Naive thymus-derived CD8-positive, alpha-beta T cell (primary cell): ENCODE measurements at regions not wholly inside any gene's neighbourhood (a gene's known extent, or its start where the extent isn't known, plus 50 kb on each side); places are given as distances from the start of the nearest gene placed in this dataset.

Experiments used
- ATAC-seq, 2 donors: fragments of 150-1000 bp; cut with Tn5 transposase in 1 of 2; sonication (Bioruptor Pico), chemical (Tn5 transposase) in 1 of 2; 1 replicate in 1 of 2; 2 replicates in 1 of 2; pipeline ENCODE4 v1.10.0; 2021; ENCODE audit warnings: mild to moderate bottlenecking in 2 of 2, moderate library complexity in 2 of 2
- POLR2A ChIA-PET: fragments of 350-600 bp; sonication (Branson Sonifier 250); formaldehyde crosslinking; loops from one replicate; lab custom pipeline; 2021; ENCODE audit warnings: antibody characterized with exemption; lab: Charles Lee
- DNase-seq, 10 donors: peaks; one replicate each; pipeline versions ENCODE4 v3.0.0 to v3.0.0-alpha.2; 2020 to 2022
- H3K27ac Mint-ChIP-seq, 10 donors: one replicate each; pipeline ENCODE4 v1.8.0; 2020 to 2022; ENCODE audit warnings: mild to moderate bottlenecking in 10 of 10, mixed read lengths in 10 of 10, moderate library complexity in 4 of 10, inconsistent platforms in 1 of 10
- H3K27me3 Mint-ChIP-seq, 5 donors: one replicate each; pipeline ENCODE4 v1.8.0; 2021 to 2022; ENCODE audit warnings: mixed read lengths in 5 of 5
- H3K36me3 Mint-ChIP-seq, 3 donors: one replicate each; pipeline ENCODE4 v1.8.0; 2020 to 2022; ENCODE audit warnings: mixed read lengths in 3 of 3, mild to moderate bottlenecking in 2 of 3, inconsistent platforms in 1 of 3
- H3K4me1 Mint-ChIP-seq, 4 donors: one replicate each; pipeline ENCODE4 v1.8.0; 2021 to 2022; ENCODE audit warnings: mixed read lengths in 4 of 4
- H3K4me3 Mint-ChIP-seq, 10 donors: one replicate each; pipeline ENCODE4 v1.8.0; 2020 to 2022; ENCODE audit warnings: mild to moderate bottlenecking in 10 of 10, mixed read lengths in 10 of 10, moderate library complexity in 6 of 10, inconsistent platforms in 1 of 10
- H3K9me3 Mint-ChIP-seq, 9 donors: one replicate each; pipeline ENCODE4 v1.8.0; 2020 to 2022; ENCODE audit warnings: mixed read lengths in 9 of 9, mild to moderate bottlenecking in 3 of 9, inconsistent platforms in 1 of 9, moderate library complexity in 1 of 9

DNA sequence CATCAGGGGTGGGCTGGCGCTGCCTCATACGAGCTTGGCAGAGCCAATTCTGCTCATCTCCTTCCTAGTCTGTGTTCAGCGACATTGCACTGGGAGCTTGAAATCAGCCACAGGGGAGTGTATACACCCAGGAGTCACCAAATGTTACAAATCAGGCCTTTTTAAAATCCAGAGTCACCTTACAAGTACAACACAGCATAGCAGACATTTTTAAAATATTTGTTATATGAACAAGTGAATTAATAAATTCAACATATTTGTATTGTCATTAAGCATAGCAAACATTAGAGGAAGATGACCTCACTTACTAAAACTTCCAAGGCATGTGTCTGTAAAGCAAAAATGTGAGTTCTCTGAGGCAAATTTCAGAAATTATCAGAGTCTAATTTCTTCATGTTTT lies 210.0 kb downstream of the HLX start:
- Mint-ChIP-seq H3K9me3 (peaks cover 0 to 7% (median 0%) of the 10 kb centered on the region in 9 donors), H3K4me1 (no peaks in the 10 kb centered on the region), H3K36me3 (no peaks in the 10 kb centered on the region), H3K4me3 (no peak overlapping the region), H3K27ac (no peak overlapping the region), H3K27me3 (peaks cover 0 to 3% (median 1%) of the 10 kb centered on the region in 5 donors)
- POLR2A ChIA-PET = no interaction called here
- ATAC-seq (no peak), DNase-seq (no peak)

DNA sequence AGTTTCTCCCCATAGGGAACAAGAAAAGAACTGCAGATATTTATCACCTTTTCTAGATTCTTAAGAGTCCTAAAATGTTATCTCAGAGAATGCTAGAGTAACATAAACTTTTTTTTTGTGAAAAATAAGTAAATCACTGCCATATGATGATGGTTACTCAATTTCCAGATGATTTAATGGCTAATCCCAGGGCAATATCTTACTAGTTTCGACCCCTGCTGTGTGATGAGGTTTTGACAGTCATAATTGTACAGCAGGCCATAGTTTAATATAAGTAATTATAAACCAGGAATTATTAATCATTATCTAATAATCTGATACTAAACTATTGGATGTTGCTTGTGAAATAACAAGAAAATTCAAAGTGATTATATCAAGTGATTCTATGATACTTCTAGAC lies 210.6 kb downstream of the HLX start:
- no peak for DNase-seq

DNA sequence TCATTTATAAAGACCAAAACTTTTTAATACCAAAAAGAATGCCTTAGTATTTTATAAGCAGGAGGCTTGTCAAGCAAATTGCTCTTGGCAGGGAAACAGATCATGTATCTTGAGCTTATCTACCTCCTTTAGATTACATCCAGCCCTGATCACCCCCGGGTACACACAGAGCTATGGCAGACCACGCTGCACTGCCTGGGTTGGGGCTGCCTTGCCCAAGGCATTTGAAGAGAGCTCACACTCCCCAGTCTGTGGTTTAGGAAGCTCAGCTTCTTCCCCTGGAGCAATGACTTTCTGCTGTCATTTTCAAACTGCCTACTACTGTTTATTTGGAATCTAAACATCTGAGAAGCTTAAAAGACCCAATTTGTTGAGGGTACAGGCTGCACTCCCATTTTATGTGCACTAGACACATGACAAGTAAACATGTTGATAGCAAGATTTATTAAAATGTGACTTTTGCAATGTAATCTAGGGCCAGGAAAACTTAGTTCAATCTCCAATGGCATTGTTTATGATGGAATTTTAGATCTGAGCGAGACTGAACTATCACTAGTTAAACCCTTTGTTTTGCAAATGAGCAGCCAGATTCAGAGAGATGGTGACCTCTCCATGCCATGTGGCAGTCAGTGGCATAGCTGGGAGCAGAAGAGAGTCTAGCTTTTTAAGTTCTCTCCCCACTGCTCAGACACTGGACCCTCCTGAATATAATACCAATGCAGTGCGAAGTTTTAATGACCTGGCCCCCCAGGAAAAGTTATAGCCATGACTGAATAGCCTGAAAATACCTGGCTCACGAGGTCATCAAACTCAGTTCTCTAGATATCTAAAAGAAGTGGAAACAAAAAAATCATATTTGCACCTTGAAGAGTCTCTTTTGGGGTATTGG lies 214.9 kb downstream of the HLX start:
- DNase-seq (no peak), ATAC-seq (no peak)
- Mint-ChIP-seq H3K9me3 (peaks cover 0 to 9% (median 3%) of the 10 kb centered on the region in 9 donors), H3K27me3 (peaks cover 1 to 27% (median 7%) of the 10 kb centered on the region in 5 donors), H3K4me3 (no peak overlapping the region), H3K27ac (no peak overlapping the region), H3K36me3 (no peaks in the 10 kb centered on the region), H3K4me1 (peaks cover 0 to 9% (median under 1%) of the 10 kb centered on the region in 4 donors)
- POLR2A ChIA-PET = no interaction called here

More for the DNA sequence above, 210.6 kb downstream of the HLX start:
- Mint-ChIP-seq H3K4me3 (no peak overlapping the region), H3K27ac (no peak overlapping the region), H3K27me3 (no peaks in the 10 kb centered on the region), H3K9me3 (peaks cover 0 to 4% (median 0%) of the 10 kb centered on the region in 9 donors), H3K4me1 (no peaks in the 10 kb centered on the region), H3K36me3 (no peaks in the 10 kb centered on the region)
- no peak for ATAC-seq
- POLR2A ChIA-PET = no interaction called here

DNA sequence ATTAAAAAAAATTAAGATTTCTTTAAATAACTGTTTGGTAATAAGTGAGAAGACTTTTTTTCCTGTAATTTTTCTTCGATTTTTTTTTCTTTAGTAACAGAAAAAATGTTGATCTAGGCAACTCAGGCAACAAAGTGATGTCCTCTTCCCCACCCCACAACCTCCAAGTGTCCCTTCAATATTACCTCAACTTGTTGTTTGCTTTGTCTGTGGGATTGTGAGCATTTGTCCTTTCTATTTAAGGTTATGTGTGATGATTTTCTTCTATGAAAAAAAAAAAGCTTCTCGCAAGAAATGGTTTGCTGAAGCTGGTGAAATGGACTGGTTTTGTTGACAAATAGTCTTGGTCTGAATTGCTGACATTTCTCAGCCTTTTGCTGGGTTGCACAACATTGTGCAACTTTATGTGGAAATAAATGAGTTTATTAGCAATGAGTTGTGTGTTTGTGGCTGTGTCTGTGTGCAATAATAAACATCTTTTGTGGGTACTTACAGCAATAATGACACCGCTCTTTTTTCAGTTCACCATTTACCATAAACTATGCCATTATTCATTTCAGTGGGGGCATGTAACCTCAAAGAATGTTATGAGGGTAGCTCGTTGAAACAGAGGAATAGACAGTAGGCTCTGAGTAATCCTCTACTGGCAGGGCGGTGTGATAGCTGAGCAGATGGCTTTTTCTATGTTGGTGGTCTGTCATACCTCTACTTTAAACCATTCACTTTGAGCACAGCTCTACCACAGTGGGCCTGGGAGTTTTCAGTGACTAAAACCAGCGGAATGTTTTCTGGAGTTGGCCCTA lies 218.4 kb downstream of the HLX start:
- no peak overlapping the region for H3K27ac Mint-ChIP-seq
- POLR2A ChIA-PET = no interaction called here
- peaks cover 0 to 11% (median 5%) of the 10 kb centered on the region in 9 donors for H3K9me3 Mint-ChIP-seq
- peaks cover 3 to 16% (median 5%) of the 10 kb centered on the region in 4 donors for H3K4me1 Mint-ChIP-seq
- H3K27me3 Mint-ChIP-seq = peaks cover 8 to 27% (median 11%) of the 10 kb centered on the region in 5 donors
- no peaks in the 10 kb centered on the region for H3K36me3 Mint-ChIP-seq
- ATAC-seq (no peak), DNase-seq (no peak)
- H3K4me3 Mint-ChIP-seq = no peak overlapping the region

DNA sequence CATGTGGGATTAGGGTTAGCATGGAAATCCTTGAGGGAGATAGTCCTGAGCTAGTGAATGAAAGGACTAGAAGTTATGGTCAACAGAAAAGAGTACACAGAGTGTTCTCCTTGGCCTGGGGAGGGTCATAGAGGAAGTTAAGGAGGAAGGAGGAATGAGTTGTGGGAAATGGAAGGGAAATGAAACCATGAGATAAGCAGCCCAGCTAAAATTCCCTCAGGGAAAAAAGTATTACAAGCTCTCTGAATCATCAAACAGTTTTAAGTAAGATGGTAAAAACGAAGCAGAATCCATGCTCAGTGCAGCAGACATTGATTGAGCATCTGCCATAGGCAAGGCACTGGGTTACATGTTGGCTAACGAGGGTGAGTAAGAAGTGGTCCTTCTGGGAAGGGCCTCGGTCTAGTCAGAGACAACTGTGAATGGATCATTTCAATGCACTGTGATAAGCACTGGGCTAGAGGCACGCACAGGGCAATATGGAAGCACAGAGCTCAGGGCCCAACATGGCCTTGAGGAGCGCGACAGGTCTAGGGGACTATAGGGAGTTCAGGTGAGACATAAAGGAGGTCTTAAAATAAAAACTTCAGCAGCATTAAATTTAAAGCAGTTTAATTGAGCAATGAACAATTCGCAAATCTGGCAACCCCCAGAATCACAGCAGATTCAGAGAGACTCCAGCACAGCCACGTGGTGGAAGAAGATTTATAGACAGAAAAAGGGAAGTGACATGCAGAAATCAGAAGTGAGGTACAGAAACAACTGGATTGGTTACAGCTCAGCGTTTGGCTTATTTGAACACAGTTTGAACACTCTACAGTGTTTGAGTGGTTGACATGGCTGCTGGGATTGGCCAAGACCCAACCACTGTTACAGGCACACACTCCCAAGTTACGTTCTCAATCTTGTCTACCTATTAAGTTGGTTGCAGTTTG lies 219.5 kb downstream of the HLX start:
- Mint-ChIP-seq H3K4me3 (no peak overlapping the region), H3K4me1 (peaks cover 3 to 16% (median 5%) of the 10 kb centered on the region in 4 donors), H3K36me3 (no peaks in the 10 kb centered on the region), H3K9me3 (peaks cover 0 to 11% (median 5%) of the 10 kb centered on the region in 9 donors), H3K27ac (no peak overlapping the region), H3K27me3 (peaks cover 8 to 27% (median 11%) of the 10 kb centered on the region in 5 donors)
- POLR2A ChIA-PET = no interaction called here
- no peak for DNase-seq
- ATAC-seq = no peak

DNA sequence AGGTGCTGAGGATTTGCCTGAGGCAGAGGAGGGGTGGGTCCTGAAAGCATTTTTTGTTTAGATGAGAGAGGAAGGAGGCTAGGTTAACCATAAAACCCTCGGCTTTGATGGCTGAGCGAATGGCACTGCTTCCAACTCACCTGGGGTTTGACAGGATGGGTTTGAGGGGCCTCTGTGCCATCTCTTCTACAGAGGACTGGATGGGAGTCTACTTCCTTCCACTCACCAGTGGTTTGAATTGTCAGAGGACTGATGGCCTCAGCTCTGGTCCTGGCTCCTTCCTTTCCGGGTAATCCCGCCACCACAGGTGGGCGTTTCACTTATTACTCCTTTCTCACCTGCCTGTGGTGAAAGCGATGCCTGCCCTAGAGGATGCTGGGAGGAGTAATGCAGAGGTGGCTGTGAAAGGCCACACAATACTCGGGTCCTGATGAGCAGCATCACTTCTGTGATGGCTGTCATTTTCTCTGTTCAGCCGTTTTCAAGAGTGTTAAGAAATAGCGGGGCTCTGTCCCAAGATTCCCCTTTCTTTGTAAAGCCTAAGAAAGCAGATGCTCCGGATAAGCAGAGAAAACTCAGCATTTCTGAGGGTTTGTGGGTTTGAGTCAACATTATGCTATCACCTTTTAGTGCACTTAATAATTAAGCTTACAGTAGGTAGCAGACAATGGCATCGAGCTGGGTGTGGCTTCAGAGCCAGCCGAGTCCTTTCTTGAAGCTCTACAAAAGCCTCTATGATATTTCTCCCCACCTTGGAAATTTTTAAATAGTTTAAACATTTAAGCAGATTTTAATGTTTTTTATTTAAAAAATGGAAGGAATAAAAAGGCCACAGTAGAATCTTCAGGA lies 220.7 kb downstream of the HLX start:
- no peak for ATAC-seq
- H3K36me3 Mint-ChIP-seq = no peaks in the 10 kb centered on the region

DNA sequence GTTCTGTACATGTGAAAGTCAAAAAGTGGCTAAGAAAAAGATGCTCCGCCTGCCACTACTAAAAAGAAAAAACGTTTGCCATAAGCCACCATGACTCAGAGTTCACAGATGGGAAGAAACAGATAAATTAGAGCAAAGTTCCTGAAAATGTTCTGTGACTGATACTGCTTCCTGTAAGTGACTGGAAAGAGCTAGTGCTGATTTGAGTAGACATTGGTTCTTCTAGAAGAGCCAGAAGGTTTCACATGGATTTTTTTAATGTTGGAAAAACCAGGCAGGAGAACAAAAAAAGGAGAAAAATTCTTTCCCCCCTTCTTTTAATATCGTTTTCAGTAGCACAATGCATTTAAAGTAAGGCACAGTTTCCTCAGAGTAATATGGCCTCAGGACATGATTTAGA lies 221.4 kb downstream of the HLX start:
- Mint-ChIP-seq H3K27me3 (peaks cover 8 to 27% (median 11%) of the 10 kb centered on the region in 5 donors), H3K4me3 (no peak overlapping the region), H3K27ac (no peak overlapping the region), H3K9me3 (peaks cover 0 to 9% (median 5%) of the 10 kb centered on the region in 9 donors), H3K4me1 (peaks cover 3 to 18% (median 5%) of the 10 kb centered on the region in 4 donors), H3K36me3 (no peaks in the 10 kb centered on the region)
- DNase-seq = no peak
- no peak for ATAC-seq
- POLR2A ChIA-PET = no interaction called here

More for the DNA sequence above, 220.7 kb downstream of the HLX start:
- H3K27me3 Mint-ChIP-seq = peaks cover 8 to 27% (median 11%) of the 10 kb centered on the region in 5 donors
- peaks cover 0 to 9% (median 5%) of the 10 kb centered on the region in 9 donors for H3K9me3 Mint-ChIP-seq
- POLR2A ChIA-PET = no interaction called here
- DNase-seq = no peak
- peak overlapping the region in 1 of 10 donors; percentile 32 for H3K27ac Mint-ChIP-seq
- peaks cover 3 to 16% (median 5%) of the 10 kb centered on the region in 4 donors for H3K4me1 Mint-ChIP-seq
- H3K4me3 Mint-ChIP-seq = no peak overlapping the region

DNA sequence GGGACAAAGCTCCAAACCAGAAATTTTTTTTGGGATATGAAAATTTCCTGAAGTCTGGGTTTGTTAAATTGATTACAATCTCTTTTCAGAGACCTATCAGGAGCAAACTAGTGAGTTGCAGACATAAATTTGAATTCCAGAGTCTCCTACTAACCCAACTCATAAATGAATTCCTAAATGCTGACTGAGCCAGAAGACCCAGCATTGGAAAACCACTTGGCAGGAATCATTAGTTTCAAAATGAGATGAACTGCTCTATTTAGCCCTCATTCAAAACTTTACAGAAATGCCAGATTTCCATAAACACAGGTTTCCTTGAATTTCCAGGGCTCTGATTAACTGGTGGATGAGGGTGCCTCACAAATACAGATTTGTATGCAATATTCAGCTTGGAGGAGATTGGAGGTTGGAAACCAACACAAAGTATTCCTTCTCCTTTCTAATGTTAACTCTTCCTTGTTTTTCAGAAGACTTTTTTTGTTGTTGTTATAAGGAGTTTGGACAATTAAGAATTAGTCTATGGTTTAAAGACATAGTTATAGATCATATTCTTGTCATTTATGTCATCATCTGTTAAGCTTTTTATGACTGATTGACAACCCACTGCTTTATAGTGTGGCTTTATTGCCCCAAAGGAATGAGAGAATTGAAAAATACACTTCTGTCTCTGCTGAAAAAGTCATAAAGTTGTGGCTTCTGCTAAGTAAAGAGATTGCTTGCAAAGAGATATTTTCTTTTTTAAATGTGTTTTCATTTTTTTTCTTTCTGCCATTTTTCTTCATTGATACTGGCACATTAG lies 222.8 kb downstream of the HLX start:
- ATAC-seq (no peak), DNase-seq (no peak)
- POLR2A ChIA-PET = no interaction called here
- no peak overlapping the region for H3K4me3 Mint-ChIP-seq
- H3K27me3 Mint-ChIP-seq = peaks cover 6 to 18% (median 9%) of the 10 kb centered on the region in 5 donors
- H3K36me3 Mint-ChIP-seq = no peaks in the 10 kb centered on the region
- H3K9me3 Mint-ChIP-seq = peaks cover 0 to 13% (median 4%) of the 10 kb centered on the region in 9 donors
- H3K4me1 Mint-ChIP-seq = peaks cover 3 to 21% (median 5%) of the 10 kb centered on the region in 4 donors
- H3K27ac Mint-ChIP-seq = no peak overlapping the region

DNA sequence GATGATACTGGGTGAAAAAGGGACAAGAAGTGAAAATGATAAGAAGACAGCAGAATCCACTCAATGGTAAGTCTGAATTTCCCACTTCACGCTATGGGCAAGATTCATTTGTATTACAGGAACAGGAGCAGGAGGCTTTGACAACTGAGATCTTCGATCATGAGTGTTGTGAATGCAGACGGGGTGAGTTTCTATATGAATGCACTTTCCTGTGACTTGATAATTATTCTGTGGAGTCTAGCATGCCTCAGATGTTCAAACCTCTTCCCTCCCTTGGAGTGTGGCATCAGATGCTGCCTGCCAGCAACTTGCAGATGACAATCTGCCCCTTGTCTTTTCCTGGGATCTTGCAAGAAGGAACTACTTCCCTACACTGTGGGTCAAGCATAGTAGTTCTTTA lies 225.4 kb downstream of the HLX start:
- Mint-ChIP-seq H3K4me3 (no peak overlapping the region), H3K27ac (no peak overlapping the region), H3K4me1 (peaks cover under 1 to 7% (median 1%) of the 10 kb centered on the region in 4 donors), H3K9me3 (peaks cover 0 to 10% (median 4%) of the 10 kb centered on the region in 9 donors), H3K36me3 (no peaks in the 10 kb centered on the region), H3K27me3 (peaks cover 0 to 6% (median 3%) of the 10 kb centered on the region in 5 donors)
- DNase-seq = no peak
- ATAC-seq = no peak
- POLR2A ChIA-PET = no interaction called here

DNA sequence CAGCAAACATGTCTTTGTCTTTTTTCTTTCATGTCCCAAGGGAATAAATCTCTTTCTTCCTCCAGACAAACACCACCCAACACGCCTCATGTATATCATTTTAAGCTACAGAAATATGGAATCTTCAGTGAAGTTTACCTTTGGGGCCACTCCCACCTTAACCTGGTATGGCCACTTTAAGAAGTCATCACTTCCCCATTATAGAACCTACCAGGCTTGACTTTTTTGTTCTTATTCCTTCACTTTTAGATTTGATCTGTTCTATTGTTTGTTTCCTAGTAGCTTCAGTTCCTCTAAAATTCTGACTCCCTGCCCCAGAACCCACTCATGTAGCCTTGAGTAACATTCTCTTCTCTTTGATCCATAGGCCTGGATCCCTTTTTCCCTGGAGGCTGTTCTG lies 226.3 kb downstream of the HLX start:
- POLR2A ChIA-PET = no interaction called here
- Mint-ChIP-seq H3K36me3 (no peaks in the 10 kb centered on the region), H3K4me3 (no peak overlapping the region), H3K4me1 (peaks cover 0 to 5% (median 0%) of the 10 kb centered on the region in 4 donors), H3K27ac (no peak overlapping the region), H3K27me3 (peaks cover 0 to 7% (median 3%) of the 10 kb centered on the region in 5 donors), H3K9me3 (peaks cover 0 to 10% (median 3%) of the 10 kb centered on the region in 9 donors)
- DNase-seq (no peak), ATAC-seq (no peak)

DNA sequence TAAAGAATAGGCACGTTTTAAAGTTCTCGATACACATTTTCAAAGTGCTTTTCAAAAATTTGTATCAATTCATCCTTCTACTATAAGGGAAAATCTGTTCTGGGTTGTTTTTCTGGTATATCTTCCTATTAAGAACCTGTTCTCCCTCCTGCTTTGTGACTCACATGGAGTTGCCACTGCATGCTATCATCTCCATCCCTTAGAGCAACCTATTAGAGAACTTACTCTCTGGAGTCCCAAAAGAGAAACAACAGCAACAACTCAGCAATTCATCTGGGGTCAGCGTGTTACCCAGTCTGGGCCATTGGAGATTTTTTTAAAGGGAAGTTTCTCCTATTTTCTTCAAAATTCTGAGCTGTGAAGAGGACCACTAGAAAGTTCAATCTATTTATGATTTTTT lies 227.4 kb downstream of the HLX start:
- Mint-ChIP-seq H3K27me3 (peaks cover 0 to 7% (median 3%) of the 10 kb centered on the region in 5 donors), H3K27ac (no peak overlapping the region), H3K4me1 (peaks cover 0 to 4% (median 0%) of the 10 kb centered on the region in 4 donors), H3K9me3 (peaks cover 0 to 11% (median 4%) of the 10 kb centered on the region in 9 donors), H3K4me3 (no peak overlapping the region), H3K36me3 (no peaks in the 10 kb centered on the region)
- ATAC-seq = no peak
- POLR2A ChIA-PET = no interaction called here
- DNase-seq = no peak
